CD8-positive, alpha-beta memory T cell (primary cell): ENCODE measurements at regions not wholly inside any gene's neighbourhood (a gene's known extent, or its start where the extent isn't known, plus 50 kb on each side); places are given as distances from the start of the nearest gene placed in this dataset.

Experiments used
- CTCF ChIA-PET: fragments of 350-600 bp; sonication (Branson Sonifier 250); formaldehyde crosslinking; loops from one replicate; lab custom pipeline; 2021; ENCODE audit warnings: antibody characterized with exemption; lab: Charles Lee
- POLR2A ChIA-PET: fragments of 350-600 bp; sonication (Branson Sonifier 250); formaldehyde crosslinking; loops from one replicate; lab custom pipeline; 2021; ENCODE audit warnings: antibody characterized with exemption; lab: Charles Lee
- DNase-seq, 5 donors: peaks; one replicate each; pipeline versions ENCODE4 v3.0.0 to v3.0.0-alpha.2; 2020 to 2022; ENCODE audit warnings: mixed read lengths in 1 of 5
- H3K27ac ChIP-seq: one replicate; pipeline ENCODE4 v1.7.0; 2013; ENCODE audit warnings: low read depth, mild to moderate bottlenecking, low read length, moderate library complexity
- H3K27me3 ChIP-seq: 2 replicates; pipeline ENCODE4 v1.7.0; 2013; ENCODE audit warnings: low read length, mild to moderate bottlenecking; ENCODE audit not compliant: insufficient read depth, poor library complexity, severe bottlenecking
- H3K36me3 ChIP-seq: 2 replicates; pipeline ENCODE4 v1.7.0; 2013; ENCODE audit warnings: mild to moderate bottlenecking, low read length, moderate library complexity; ENCODE audit not compliant: insufficient read depth
- H3K4me1 ChIP-seq: 2 replicates; pipeline ENCODE4 v1.7.0; 2013; ENCODE audit warnings: mild to moderate bottlenecking, low read length, moderate library complexity; ENCODE audit not compliant: insufficient read depth
- H3K4me3 ChIP-seq: 2 replicates; pipeline ENCODE4 v1.7.0; 2013; ENCODE audit warnings: mild to moderate bottlenecking, low read length
- H3K9me3 ChIP-seq: 2 replicates; pipeline ENCODE4 v1.7.0; 2013; ENCODE audit warnings: mild to moderate bottlenecking, low read length
- H3K27ac Mint-ChIP-seq, 8 donors: one replicate each; pipeline ENCODE4 v1.8.0; 2020 to 2021; ENCODE audit warnings: mixed read lengths in 8 of 8, mild to moderate bottlenecking in 6 of 8, inconsistent platforms in 3 of 8, moderate library complexity in 3 of 8
- H3K27me3 Mint-ChIP-seq, 2 donors: one replicate each; pipeline ENCODE4 v1.8.0; 2020 to 2021; ENCODE audit warnings: mixed read lengths in 2 of 2, mild to moderate bottlenecking in 1 of 2, moderate library complexity in 1 of 2
- H3K36me3 Mint-ChIP-seq, 3 donors: one replicate each; pipeline ENCODE4 v1.8.0; 2020 to 2021; ENCODE audit warnings: mixed read lengths in 3 of 3, inconsistent platforms in 1 of 3, mild to moderate bottlenecking in 1 of 3
- H3K4me1 Mint-ChIP-seq, 3 donors: one replicate each; pipeline ENCODE4 v1.8.0; 2020 to 2021; ENCODE audit warnings: mixed read lengths in 3 of 3, inconsistent platforms in 1 of 3, mild to moderate bottlenecking in 1 of 3
- H3K4me3 Mint-ChIP-seq, 7 donors: one replicate each; pipeline ENCODE4 v1.8.0; 2020 to 2021; ENCODE audit warnings: mixed read lengths in 7 of 7, mild to moderate bottlenecking in 6 of 7, moderate library complexity in 4 of 7, inconsistent platforms in 2 of 7
- H3K9me3 Mint-ChIP-seq, 5 donors: one replicate each; pipeline ENCODE4 v1.8.0; 2020 to 2022; ENCODE audit warnings: mixed read lengths in 5 of 5, mild to moderate bottlenecking in 3 of 5, moderate library complexity in 2 of 5, inconsistent platforms in 1 of 5

- POLR2A ChIA-PET: no interaction called here
- no peaks in the 10 kb centered on the region for H3K36me3 ChIP-seq
- Mint-ChIP-seq H3K27ac (no peak overlapping the region), H3K4me3 (no peak overlapping the region), H3K36me3 (peaks cover 0 to 4% (median 0%) of the 10 kb centered on the region in 3 donors), H3K4me1 (no peaks in the 10 kb centered on the region), H3K27me3 (no peaks in the 10 kb centered on the region), H3K9me3 (peaks cover 2 to 23% (median 9%) of the 10 kb centered on the region in 5 donors)
- H3K27ac ChIP-seq: no peak overlapping the region
- H3K9me3 ChIP-seq: no peaks in the 10 kb centered on the region
- H3K27me3 ChIP-seq: no peaks in the 10 kb centered on the region
- no peak for DNase-seq
- no peaks in the 10 kb centered on the region for H3K4me1 ChIP-seq
- CTCF ChIA-PET: no interaction called here
- no peak overlapping the region for H3K4me3 ChIP-seq
Observed at GRCh38 chr10:36789974-36790373, 335.4 kb upstream of the ANKRD30A start.

- Mint-ChIP-seq H3K27ac (no peak overlapping the region), H3K4me1 (no peaks in the 10 kb centered on the region), H3K36me3 (peaks cover 0 to 4% (median 0%) of the 10 kb centered on the region in 3 donors), H3K9me3 (peaks cover 2 to 23% (median 9%) of the 10 kb centered on the region in 5 donors), H3K27me3 (no peaks in the 10 kb centered on the region), H3K4me3 (no peak overlapping the region)
- Histone ChIP-seq H3K27ac (no peak overlapping the region), H3K27me3 (no peaks in the 10 kb centered on the region), H3K36me3 (no peaks in the 10 kb centered on the region), H3K9me3 (no peaks in the 10 kb centered on the region), H3K4me3 (no peak overlapping the region), H3K4me1 (no peaks in the 10 kb centered on the region)
- DNase-seq: no peak
- ChIA-PET POLR2A (no interaction called here), CTCF (no interaction called here)
Observed at GRCh38 chr10:36788152-36788551, 337.2 kb upstream of the ANKRD30A start.

GRCh38 chr10:36783400-36783799 lies 342.0 kb upstream of the ANKRD30A start:
- Histone ChIP-seq H3K9me3 (no peaks in the 10 kb centered on the region), H3K27me3 (no peaks in the 10 kb centered on the region), H3K36me3 (no peaks in the 10 kb centered on the region), H3K4me1 (no peaks in the 10 kb centered on the region), H3K27ac (no peak overlapping the region), H3K4me3 (no peak overlapping the region)
- no peaks in the 10 kb centered on the region for H3K36me3 Mint-ChIP-seq
- no peaks in the 10 kb centered on the region for H3K4me1 Mint-ChIP-seq
- peaks cover 5 to 19% (median 10%) of the 10 kb centered on the region in 5 donors for H3K9me3 Mint-ChIP-seq
- ChIA-PET CTCF (no interaction called here), POLR2A (no interaction called here)
- H3K27ac Mint-ChIP-seq: no peak overlapping the region
- H3K27me3 Mint-ChIP-seq: no peaks in the 10 kb centered on the region
- no peak overlapping the region for H3K4me3 Mint-ChIP-seq
- DNase-seq: no peak

GRCh38 chr10:36781570-36781969 lies 343.8 kb upstream of the ANKRD30A start:
- DNase-seq: no peak
- Mint-ChIP-seq H3K9me3 (peaks cover 8 to 19% (median 9%) of the 10 kb centered on the region in 5 donors), H3K27ac (no peak overlapping the region), H3K4me1 (no peaks in the 10 kb centered on the region), H3K36me3 (no peaks in the 10 kb centered on the region), H3K27me3 (no peaks in the 10 kb centered on the region), H3K4me3 (no peak overlapping the region)
- no peaks in the 10 kb centered on the region for H3K36me3 ChIP-seq
- ChIA-PET POLR2A (no interaction called here), CTCF (no interaction called here)
- no peaks in the 10 kb centered on the region for H3K4me1 ChIP-seq
- H3K27me3 ChIP-seq: no peaks in the 10 kb centered on the region
- H3K4me3 ChIP-seq: no peak overlapping the region
- H3K9me3 ChIP-seq: no peaks in the 10 kb centered on the region
- H3K27ac ChIP-seq: no peak overlapping the region

- Mint-ChIP-seq H3K36me3 (no peaks in the 10 kb centered on the region), H3K27ac (no peak overlapping the region), H3K4me3 (no peak overlapping the region), H3K4me1 (no peaks in the 10 kb centered on the region), H3K9me3 (peaks cover 9 to 26% (median 10%) of the 10 kb centered on the region in 5 donors), H3K27me3 (no peaks in the 10 kb centered on the region)
- Histone ChIP-seq H3K27ac (no peak overlapping the region), H3K9me3 (no peaks in the 10 kb centered on the region), H3K36me3 (no peaks in the 10 kb centered on the region), H3K4me3 (no peak overlapping the region), H3K4me1 (no peaks in the 10 kb centered on the region), H3K27me3 (no peaks in the 10 kb centered on the region)
- ChIA-PET POLR2A (no interaction called here), CTCF (no interaction called here)
- no peak for DNase-seq
Observed at GRCh38 chr10:36780158-36780557, 345.2 kb upstream of the ANKRD30A start.

- Histone ChIP-seq H3K9me3 (no peaks in the 10 kb centered on the region), H3K4me1 (no peaks in the 10 kb centered on the region), H3K27me3 (no peaks in the 10 kb centered on the region), H3K27ac (no peak overlapping the region), H3K4me3 (no peak overlapping the region), H3K36me3 (no peaks in the 10 kb centered on the region)
- POLR2A ChIA-PET: no interaction called here
- Mint-ChIP-seq H3K27me3 (no peaks in the 10 kb centered on the region), H3K36me3 (no peaks in the 10 kb centered on the region), H3K4me3 (no peak overlapping the region), H3K4me1 (no peaks in the 10 kb centered on the region), H3K9me3 (peaks cover 7 to 26% (median 12%) of the 10 kb centered on the region in 5 donors), H3K27ac (no peak overlapping the region)
- DNase-seq: no peak
- CTCF ChIA-PET: no interaction called here
Observed at GRCh38 chr10:36779238-36779846, 346.1 kb upstream of the ANKRD30A start.

GRCh38 chr10:36778651-36779050 lies 346.7 kb upstream of the ANKRD30A start:
- Histone ChIP-seq H3K9me3 (no peaks in the 10 kb centered on the region), H3K4me1 (no peaks in the 10 kb centered on the region), H3K27ac (no peak overlapping the region), H3K27me3 (no peaks in the 10 kb centered on the region), H3K36me3 (no peaks in the 10 kb centered on the region), H3K4me3 (no peak overlapping the region)
- no peaks in the 10 kb centered on the region for H3K36me3 Mint-ChIP-seq
- no peak overlapping the region for H3K4me3 Mint-ChIP-seq
- ChIA-PET POLR2A (no interaction called here), CTCF (no interaction called here)
- H3K27me3 Mint-ChIP-seq: no peaks in the 10 kb centered on the region
- H3K4me1 Mint-ChIP-seq: no peaks in the 10 kb centered on the region
- H3K9me3 Mint-ChIP-seq: peaks cover 6 to 26% (median 12%) of the 10 kb centered on the region in 5 donors
- no peak for DNase-seq
- H3K27ac Mint-ChIP-seq: no peak overlapping the region

GRCh38 chr10:36773652-36774051 lies 351.7 kb upstream of the ANKRD30A start:
- POLR2A ChIA-PET: no interaction called here

More at GRCh38 chr10:36773652-36774051, 351.7 kb upstream of the ANKRD30A start:
- Histone ChIP-seq H3K9me3 (no peaks in the 10 kb centered on the region), H3K27me3 (no peaks in the 10 kb centered on the region), H3K4me1 (no peaks in the 10 kb centered on the region), H3K36me3 (no peaks in the 10 kb centered on the region), H3K4me3 (no peak overlapping the region), H3K27ac (no peak overlapping the region)
- Mint-ChIP-seq H3K4me1 (no peaks in the 10 kb centered on the region), H3K4me3 (no peak overlapping the region), H3K27me3 (no peaks in the 10 kb centered on the region), H3K9me3 (peaks cover 6 to 22% (median 10%) of the 10 kb centered on the region in 5 donors), H3K27ac (no peak overlapping the region), H3K36me3 (no peaks in the 10 kb centered on the region)
- CTCF ChIA-PET: no interaction called here
- no peak for DNase-seq
